ENCODE measurements at regions not wholly inside any gene's neighbourhood (a gene's known extent, or its start where the extent isn't known, plus 50 kb on each side); places are given as distances from the start of the nearest gene placed in this dataset.

- Histone ChIP-seq H3K27ac (no peak overlapping the region), H3K36me3 (ENCODE audit: low read depth) (no peaks in the 10 kb centered on the region), H3K9me2 (ENCODE audit: insufficient read depth) (no peaks in the 10 kb centered on the region), H2AFZ (no peak overlapping the region), H3F3A (ENCODE audit: insufficient read depth, low read depth) (no peaks in the 10 kb centered on the region), H3K4me2 (no peak overlapping the region), H4K20me1 (ENCODE audit: insufficient read depth) (no peaks in the 10 kb centered on the region), H3K79me2 (ENCODE audit: low read depth) (no peaks in the 10 kb centered on the region), H3K4me1 (replicated peaks; ENCODE audit: insufficient read depth) (no peaks in the 10 kb centered on the region), H3K4me3 (no peak overlapping the region), H3K9me3 (ENCODE audit: insufficient read depth, low read depth) (no peaks in the 10 kb centered on the region), H3K27me3 (ENCODE audit: insufficient read depth, low read depth) (0 out of 2 replicates have a peak, but pooled peaks cover 4% of the 10 kb centered on the region)
- TF ChIP-seq EZH2 (IDR thresholded peaks at IDR 0.05; ENCODE audit: low read depth) = no peak
- CTCF ChIA-PET = no interaction called here
- intact Hi-C loops (cut with micrococcal nuclease; ENCODE audit: unreplicated experiment) = no loop called here
- DNase-seq = no peak
- POLR2A ChIA-PET (ENCODE audit: unreplicated experiment) = no interaction called here
- no TSS peak for BruUV-seq (replicated peaks)
Observed at GRCh38 chr12:9383585-9383984, 175.4 kb upstream of the PZP start.

GRCh38 chr12:9381619-9382018 is 173.4 kb upstream of the PZP start:
- intact Hi-C loops (cut with micrococcal nuclease; ENCODE audit: unreplicated experiment) = no loop called here
- Histone ChIP-seq H2AFZ (no peak overlapping the region), H3K36me3 (ENCODE audit: low read depth) (no peaks in the 10 kb centered on the region), H3K4me2 (no peak overlapping the region), H3K27me3 (ENCODE audit: insufficient read depth, low read depth) (0 out of 2 replicates have a peak, but pooled peaks cover 12% of the 10 kb centered on the region), H3K27ac (no peak overlapping the region), H3K79me2 (ENCODE audit: low read depth) (no peaks in the 10 kb centered on the region), H3K4me3 (no peak overlapping the region), H4K20me1 (ENCODE audit: insufficient read depth) (no peaks in the 10 kb centered on the region), H3K4me1 (replicated peaks; ENCODE audit: insufficient read depth) (no peaks in the 10 kb centered on the region), H3K9me2 (ENCODE audit: insufficient read depth) (no peaks in the 10 kb centered on the region), H3F3A (ENCODE audit: insufficient read depth, low read depth) (no peaks in the 10 kb centered on the region), H3K9me3 (ENCODE audit: insufficient read depth, low read depth) (no peaks in the 10 kb centered on the region)
- POLR2A ChIA-PET (ENCODE audit: unreplicated experiment) = no interaction called here
- CTCF ChIA-PET = no interaction called here
- DNase-seq = no peak
- no TSS peak for BruUV-seq (replicated peaks)
- TF ChIP-seq CTCF (conservative IDR thresholded peaks at IDR 0.05) (no peak), EZH2 (IDR thresholded peaks at IDR 0.05; ENCODE audit: low read depth) (no peak)

GRCh38 chr12:9380650-9381049 is 172.5 kb upstream of the PZP start:
- H3K27ac ChIP-seq = no peak overlapping the region
- no peak for DNase-seq
- no peak overlapping the region for H2AFZ ChIP-seq
- H3K79me2 ChIP-seq (ENCODE audit: low read depth) = no peaks in the 10 kb centered on the region
- H4K20me1 ChIP-seq (ENCODE audit: insufficient read depth) = no peaks in the 10 kb centered on the region
- H3K9me3 ChIP-seq (ENCODE audit: insufficient read depth, low read depth) = no peaks in the 10 kb centered on the region
- no peaks in the 10 kb centered on the region for H3K36me3 ChIP-seq (ENCODE audit: low read depth)
- no peaks in the 10 kb centered on the region for H3F3A ChIP-seq (ENCODE audit: insufficient read depth, low read depth)
- intact Hi-C loops (cut with micrococcal nuclease; ENCODE audit: unreplicated experiment) = no loop called here
- no TSS peak for BruUV-seq (replicated peaks)
- H3K9me2 ChIP-seq (ENCODE audit: insufficient read depth) = no peaks in the 10 kb centered on the region
- peaks cover 22% of the 10 kb centered on the region; the same call in 1 of the 2 replicates for H3K27me3 ChIP-seq (ENCODE audit: insufficient read depth, low read depth)
- H3K4me2 ChIP-seq = no peak overlapping the region
- ChIA-PET POLR2A (ENCODE audit: unreplicated experiment) (no interaction called here), CTCF (interaction anchor here (0.6 to 0.8 kb wide), 2 partner anchors 8 to 362 kb away, joined by 3 read pairs; no protein-coding TSS in a partner anchor)
- H3K4me1 ChIP-seq (replicated peaks; ENCODE audit: insufficient read depth) = no peaks in the 10 kb centered on the region
- H3K4me3 ChIP-seq = no peak overlapping the region
- no peak for TF ChIP-seq CTCF (conservative IDR thresholded peaks at IDR 0.05)
- TF ChIP-seq EZH2 (IDR thresholded peaks at IDR 0.05; ENCODE audit: low read depth) = no peak

- CTCF ChIA-PET = no interaction called here
- no peak overlapping the region for H3K4me3 ChIP-seq
Observed at GRCh38 chr12:9379023-9379742, 171.0 kb upstream of the PZP start.

More at GRCh38 chr12:9379023-9379742, 171.0 kb upstream of the PZP start:
- no TSS peak for BruUV-seq (replicated peaks)
- Histone ChIP-seq H2AFZ (no peak overlapping the region), H3F3A (ENCODE audit: insufficient read depth, low read depth) (no peaks in the 10 kb centered on the region), H3K4me2 (no peak overlapping the region), H3K36me3 (ENCODE audit: low read depth) (no peaks in the 10 kb centered on the region), H3K4me1 (replicated peaks; ENCODE audit: insufficient read depth) (no peaks in the 10 kb centered on the region), H3K9me2 (ENCODE audit: insufficient read depth) (no peaks in the 10 kb centered on the region), H3K9me3 (ENCODE audit: insufficient read depth, low read depth) (no peaks in the 10 kb centered on the region), H3K79me2 (ENCODE audit: low read depth) (no peaks in the 10 kb centered on the region), H4K20me1 (ENCODE audit: insufficient read depth) (no peaks in the 10 kb centered on the region), H3K27ac (no peak overlapping the region), H3K27me3 (ENCODE audit: insufficient read depth, low read depth) (peaks cover 25% of the 10 kb centered on the region; the same call in 1 of the 2 replicates)
- intact Hi-C loops (cut with micrococcal nuclease; ENCODE audit: unreplicated experiment) = no loop called here
- POLR2A ChIA-PET (ENCODE audit: unreplicated experiment) = no interaction called here
- TF ChIP-seq EZH2 (IDR thresholded peaks at IDR 0.05; ENCODE audit: low read depth) = no peak
- no peak for TF ChIP-seq CTCF (conservative IDR thresholded peaks at IDR 0.05)
- DNase-seq = no peak
